Right lobe of liver (tissue), 6 donors: ENCODE measurements at regions not wholly inside any gene's neighbourhood (a gene's known extent, or its start where the extent isn't known, plus 50 kb on each side); places are given as distances from the start of the nearest gene placed in this dataset.

Source experiments
- ATAC-seq, 4 donors: fragments of 200-7000 bp; cut with Tn5 transposase; one replicate each; pipeline ENCODE4 v1.9.1; 2020; ENCODE audit warnings: mild to moderate bottlenecking in 4 of 4, moderate library complexity in 4 of 4
- DNase-seq, 3 donors: peaks; one replicate each; pipeline ENCODE4 v3.0.0-alpha.2; 2020
- H3K27ac ChIP-seq, 3 donors: fragments of 200-600 bp; one replicate each; pipeline ENCODE4 v1.8.0; 2022
- H3K27me3 ChIP-seq, 2 donors: fragments of 200-600 bp; one replicate each; pipeline ENCODE4 v1.8.0; 2022
- H3K36me3 ChIP-seq, 4 donors: fragments of 200-600 bp; sonication (generic) in 1 of 4; one replicate each; pipeline versions ENCODE4 v1.5.1 to v1.8.0; 2017 to 2022; ENCODE audit warnings: control low read depth in 1 of 4
- H3K4me1 ChIP-seq, 4 donors: fragments of 200-600 bp; sonication (generic) in 1 of 4; one replicate each; pipeline versions ENCODE4 v1.5.1 to v1.8.0; 2017 to 2022; ENCODE audit warnings: control low read depth in 1 of 4
- H3K4me3 ChIP-seq, 3 donors: fragments of 200-600 bp; one replicate each; pipeline ENCODE4 v1.8.0; 2022
- H3K9me3 ChIP-seq, 4 donors: fragments of 200-600 bp; sonication (generic) in 1 of 4; one replicate each; pipeline versions ENCODE4 v1.5.1 to v1.8.0; 2017 to 2022; ENCODE audit warnings: control low read depth in 1 of 4
- CTCF ChIP-seq, 4 donors: fragments of 200-600 bp in 3 of 4; fragments of 450-650 bp in 1 of 4; IDR thresholded peaks; one replicate each; pipeline versions ENCODE4 v1.5.1 to v1.8.0; 2016 to 2022; ENCODE audit warnings: antibody characterized with exemption in 4 of 4, mild to moderate bottlenecking in 2 of 4
- POLR2A ChIP-seq: fragments of 450-650 bp; IDR thresholded peaks from one replicate; pipeline ENCODE4 v1.6.1; 2017; ENCODE audit warnings: antibody characterized with exemption, mild to moderate bottlenecking
- WGBS: methylation state at CpG from one replicate; pipeline ENCODE4 v1.1.6; 2018; ENCODE audit warnings: low coverage, low lambda C conversion rate; ENCODE audit not compliant: insufficient coverage; ENCODE audit errors: missing lambda C conversion rate; 5-methylcytosine and 5-hydroxymethylcytosine counted together
- intact Hi-C, 2 donors: fragments of 100-400 bp; cut with DNase I; formaldehyde crosslinking; loops; one replicate each; pipeline versions ENCODE4 v1.11.2 to v1.14.1; 2022
- donor health status: DM: no; HTN: yes; CAD: no.
- donor health status: DM: no; HTN: no; CAD: no.
- donor health status: DM: no; HTN: no; CAD: no.
- donor health status: DM: no; HTN: yes; CAD: no.
- donor health status: DM: no; HTN: yes; CAD: no.

DNA sequence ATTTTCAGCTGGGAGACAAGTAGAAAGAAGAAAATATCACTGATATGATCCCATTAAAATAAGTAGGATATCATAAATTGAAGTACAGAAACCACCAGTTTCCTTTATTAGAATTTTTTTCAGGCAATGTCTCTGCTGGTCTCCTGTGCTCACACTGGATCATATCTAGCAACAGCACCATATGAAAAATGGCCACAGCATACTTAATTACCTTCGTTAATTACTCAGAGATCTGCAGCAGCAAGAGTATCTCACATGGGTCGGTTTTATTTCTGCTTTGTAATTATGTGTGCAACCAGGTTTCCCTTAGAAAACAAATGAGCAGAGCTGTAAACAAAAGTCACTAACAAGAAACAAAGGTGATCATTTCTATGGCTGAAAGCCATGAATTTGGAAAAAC lies 287.9 kb downstream of the LRRIQ3 start:
- H3K27ac ChIP-seq, result no peak overlapping the region
- intact Hi-C loops, result no loop called here
- H3K4me1 ChIP-seq, result no peaks in the 10 kb centered on the region
- H3K36me3 ChIP-seq, result no peaks in the 10 kb centered on the region
- TF ChIP-seq CTCF (IDR thresholded peaks at IDR 0.05) (no peak), POLR2A (no peak)
- no peak for ATAC-seq
- H3K27me3 ChIP-seq, result no peaks in the 10 kb centered on the region
- WGBS, result 32% methylated on average over 2 of the region's 2 CpGs
- DNase-seq, result no peak
- no peaks in the 10 kb centered on the region for H3K9me3 ChIP-seq
- H3K4me3 ChIP-seq, result no peak overlapping the region

- Histone ChIP-seq H3K4me3 (no peak overlapping the region), H3K36me3 (no peaks in the 10 kb centered on the region), H3K27me3 (no peaks in the 10 kb centered on the region), H3K4me1 (no peaks in the 10 kb centered on the region), H3K27ac (no peak overlapping the region), H3K9me3 (no peaks in the 10 kb centered on the region)
- intact Hi-C loops, result no loop called here
- no peak for TF ChIP-seq POLR2A
- no peak for TF ChIP-seq CTCF (IDR thresholded peaks at IDR 0.05)
- ATAC-seq (no peak), DNase-seq (no peak)
- WGBS, result 48% methylated on average over 2 of the region's 2 CpGs
Observed at GRCh38 chr1:73909043-73909562, 288.9 kb downstream of the LRRIQ3 start.

DNA sequence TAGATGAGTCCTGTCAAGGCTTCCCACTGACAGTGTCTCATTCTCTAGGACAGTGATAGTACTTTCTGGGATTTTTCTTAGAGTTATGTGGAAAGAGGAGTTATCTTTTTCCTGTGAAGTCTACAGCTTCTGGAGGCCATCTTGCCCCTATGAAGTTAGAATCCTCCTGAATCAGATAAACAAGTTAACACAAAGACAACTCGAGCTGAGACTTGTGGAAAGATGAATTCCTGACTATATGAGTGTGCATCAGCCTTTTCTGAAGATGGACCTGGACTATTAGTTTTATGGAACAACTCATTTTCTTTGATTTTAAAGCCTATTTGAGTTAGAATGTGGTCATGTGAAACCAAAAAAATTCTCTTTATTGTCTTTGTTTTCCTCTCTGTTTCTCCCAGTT lies 290.9 kb downstream of the LRRIQ3 start:
- intact Hi-C loops, result no loop called here
- TF ChIP-seq CTCF (IDR thresholded peaks at IDR 0.05) (no peak), POLR2A (no peak)

DNA sequence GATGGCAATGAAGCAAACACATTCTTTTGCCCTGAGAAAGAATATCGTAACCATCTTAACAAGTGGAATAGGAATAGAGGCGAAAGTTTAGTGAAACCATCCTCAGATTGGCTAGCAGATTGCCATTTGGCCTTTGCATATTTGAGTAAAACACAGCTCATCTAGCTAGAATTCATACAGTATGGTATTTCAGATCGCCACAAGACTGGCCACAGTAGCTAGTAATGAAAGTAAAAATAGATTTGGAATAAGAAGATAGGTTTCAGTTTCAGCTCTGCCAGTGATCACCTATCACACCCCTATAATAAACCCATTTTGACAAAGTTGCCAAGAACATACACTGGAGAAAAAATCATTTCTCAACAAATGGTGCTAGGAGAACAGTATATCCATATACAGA lies 294.9 kb downstream of the LRRIQ3 start:
- intact Hi-C loops, result no loop called here
- TF ChIP-seq POLR2A (no peak), CTCF (IDR thresholded peaks at IDR 0.05) (no peak)
- 69% methylated on average over 3 of the region's 3 CpGs for WGBS
- no peak overlapping the region for H3K27ac ChIP-seq
- H3K4me1 ChIP-seq, result no peaks in the 10 kb centered on the region
- H3K27me3 ChIP-seq, result no peaks in the 10 kb centered on the region
- no peak overlapping the region for H3K4me3 ChIP-seq
- DNase-seq (no peak), ATAC-seq (no peak)
- no peaks in the 10 kb centered on the region for H3K9me3 ChIP-seq
- no peaks in the 10 kb centered on the region for H3K36me3 ChIP-seq

More for the DNA sequence above, 290.9 kb downstream of the LRRIQ3 start:
- no peaks in the 10 kb centered on the region for H3K27me3 ChIP-seq
- no peak overlapping the region for H3K27ac ChIP-seq
- DNase-seq, result no peak
- H3K36me3 ChIP-seq, result no peaks in the 10 kb centered on the region
- H3K9me3 ChIP-seq, result no peaks in the 10 kb centered on the region
- no peak for ATAC-seq
- H3K4me3 ChIP-seq, result no peak overlapping the region
- no peaks in the 10 kb centered on the region for H3K4me1 ChIP-seq
- 19% methylated on average over 1 of the region's 1 CpG for WGBS

- no peaks in the 10 kb centered on the region for H3K4me1 ChIP-seq
- WGBS, result 43% methylated on average over 4 of the region's 5 CpGs
Observed at GRCh38 chr1:73901738-73902137, 296.2 kb downstream of the LRRIQ3 start.

More at GRCh38 chr1:73901738-73902137, 296.2 kb downstream of the LRRIQ3 start:
- H3K4me3 ChIP-seq, result no peak overlapping the region
- DNase-seq (no peak), ATAC-seq (no peak)
- no peak for TF ChIP-seq POLR2A
- no peak for TF ChIP-seq CTCF (IDR thresholded peaks at IDR 0.05)
- H3K27me3 ChIP-seq, result no peaks in the 10 kb centered on the region
- intact Hi-C loops, result no loop called here
- no peaks in the 10 kb centered on the region for H3K36me3 ChIP-seq
- H3K9me3 ChIP-seq, result no peaks in the 10 kb centered on the region
- H3K27ac ChIP-seq, result no peak overlapping the region
